Keratinocyte (primary cell): ENCODE measurements at regions not wholly inside any gene's neighbourhood (a gene's known extent, or its start where the extent isn't known, plus 50 kb on each side); places are given as distances from the start of the nearest gene placed in this dataset.

Experiments used
- CTCF ChIP-seq, 3 experiments: IDR thresholded peaks in 1 of 3; conservative IDR thresholded peaks in 1 of 3; optimal IDR thresholded peaks in 1 of 3; 2 replicates in 2 of 3; 3 replicates in 1 of 3; pipeline versions ENCODE3 to v1.5.1; 2011; ENCODE audit warnings: low read length in 3 of 3, mild to moderate bottlenecking in 3 of 3, moderate library complexity in 2 of 3, control low read depth in 1 of 3, inconsistent platforms in 1 of 3; ENCODE audit not compliant: insufficient read depth in 2 of 3; ENCODE audit errors: extremely low read depth in 1 of 3
- EZH2 ChIP-seq: IDR thresholded peaks from one replicate; pipeline ENCODE4 v1.6.1; 2012; ENCODE audit warnings: inconsistent platforms, mild to moderate bottlenecking, low read length, moderate library complexity

- TF ChIP-seq CTCF (optimal IDR thresholded peaks at IDR 0.05 in 1 of 3, IDR thresholded peaks at IDR 0.05 in 1 of 3, conservative IDR thresholded peaks at IDR 0.05 in 1 of 3; ENCODE audit: extremely low read depth in 1 of 3, insufficient read depth in 2 of 3, low read length in 3 of 3) (no peak), EZH2 (no peak)
These were observed 312.8 kb upstream of the SMIM31 start for GRCh38 chr4:164441109-164441508.
